ENCODE measurements at regions not wholly inside any gene's neighbourhood (a gene's known extent, or its start where the extent isn't known, plus 50 kb on each side); places are given as distances from the start of the nearest gene placed in this dataset.

GRCh38 chr2:67037655-67038054 is 359.5 kb upstream of the ETAA1 start:
- no peak for TF ChIP-seq KLF17 (tag by site-specific recombination; IDR thresholded peaks at IDR 0.05)
- no peak for TF ChIP-seq PATZ1 (tag by site-specific recombination; IDR thresholded peaks at IDR 0.05)
- TF ChIP-seq, protein P1, sequence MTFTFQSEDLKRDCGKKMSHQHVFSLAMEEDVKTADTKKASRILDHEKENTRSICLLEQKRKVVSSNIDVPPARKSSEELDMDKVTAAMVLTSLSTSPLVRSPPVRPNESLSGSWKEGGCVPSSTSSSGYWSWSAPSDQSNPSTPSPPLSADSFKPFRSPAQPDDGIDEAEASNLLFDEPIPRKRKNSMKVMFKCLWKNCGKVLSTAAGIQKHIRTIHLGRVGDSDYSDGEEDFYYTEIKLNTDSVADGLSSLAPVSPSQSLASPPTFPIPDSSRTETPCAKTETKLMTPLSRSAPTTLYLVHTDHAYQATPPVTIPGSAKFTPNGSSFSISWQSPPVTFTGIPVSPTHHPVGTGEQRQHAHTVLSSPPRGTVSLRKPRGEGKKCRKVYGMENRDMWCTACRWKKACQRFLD (tag by site-specific recombination; IDR thresholded peaks at IDR 0.05), result no peak
- TF ChIP-seq, protein P2, sequence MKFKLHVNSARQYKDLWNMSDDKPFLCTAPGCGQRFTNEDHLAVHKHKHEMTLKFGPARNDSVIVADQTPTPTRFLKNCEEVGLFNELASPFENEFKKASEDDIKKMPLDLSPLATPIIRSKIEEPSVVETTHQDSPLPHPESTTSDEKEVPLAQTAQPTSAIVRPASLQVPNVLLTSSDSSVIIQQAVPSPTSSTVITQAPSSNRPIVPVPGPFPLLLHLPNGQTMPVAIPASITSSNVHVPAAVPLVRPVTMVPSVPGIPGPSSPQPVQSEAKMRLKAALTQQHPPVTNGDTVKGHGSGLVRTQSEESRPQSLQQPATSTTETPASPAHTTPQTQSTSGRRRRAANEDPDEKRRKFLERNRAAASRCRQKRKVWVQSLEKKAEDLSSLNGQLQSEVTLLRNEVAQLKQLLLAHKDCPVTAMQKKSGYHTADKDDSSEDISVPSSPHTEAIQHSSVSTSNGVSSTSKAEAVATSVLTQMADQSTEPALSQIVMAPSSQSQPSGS (tag by site-specific recombination; IDR thresholded peaks at IDR 0.05; ENCODE audit: low read depth), result no peak
- TF ChIP-seq ZNF223 (tag by site-specific recombination; IDR thresholded peaks at IDR 0.05), result no peak
- no peak for TF ChIP-seq CTCF (tag by site-specific recombination; IDR thresholded peaks at IDR 0.05)
- TF ChIP-seq ZNF24 (tag by site-specific recombination; IDR thresholded peaks at IDR 0.05), result no peak
